T-cell (primary cell): ENCODE measurements at regions not wholly inside any gene's neighbourhood (a gene's known extent, or its start where the extent isn't known, plus 50 kb on each side); places are given as distances from the start of the nearest gene placed in this dataset.

ENCODE experiments used
- ATAC-seq, 4 experiments: fragments of 200-7000 bp in 3 of 4; fragments of 150-1000 bp in 1 of 4; cut with Tn5 transposase; replicated peaks in 1 of 4; 1 replicate in 3 of 4; 2 replicates in 1 of 4; pipeline ENCODE4 v1.10.0; 2021; ENCODE audit warnings: moderate library complexity in 3 of 4, mild to moderate bottlenecking in 2 of 4, moderate number of reproducible peaks in 1 of 4
- CTCF ChIA-PET, 2 donors: fragments of 300-600 bp; sonication (Branson Sonifier 250); formaldehyde crosslinking; loops; one replicate each; lab custom pipeline; 2022; ENCODE audit warnings: antibody characterized with exemption in 2 of 2; lab: Charles Lee
- POLR2A ChIA-PET, 2 donors: fragments of 300-600 bp; sonication (Branson Sonifier 250); formaldehyde crosslinking; loops; one replicate each; lab custom pipeline; 2022; ENCODE audit warnings: antibody characterized with exemption in 2 of 2; lab: Charles Lee
- DNase-seq, 35 experiments: peaks; one replicate each; pipeline versions ENCODE4 v3.0.0 to v3.0.0-alpha.2; 2013 to 2023
- H3K27ac ChIP-seq: one replicate; pipeline ENCODE4 v1.5.1; 2013; ENCODE audit warnings: low read length
- H3K27me3 ChIP-seq, 2 experiments: replicated peaks in 1 of 2; 1 replicate in 1 of 2; 2 replicates in 1 of 2; pipeline versions ENCODE4 v1.6.1 to v1.7.0; 2013; ENCODE audit warnings: low read length in 1 of 2, mixed read lengths in 1 of 2; ENCODE audit not compliant: control insufficient read depth in 2 of 2, insufficient read depth in 2 of 2; ENCODE audit errors: extremely low read depth in 1 of 2
- H3K36me3 ChIP-seq, 2 donors: 1 replicate in 1 of 2; 2 replicates in 1 of 2; pipeline versions ENCODE4 v1.6.1 to v1.7.0; 2013; ENCODE audit warnings: low read length in 1 of 2; ENCODE audit not compliant: control insufficient read depth in 2 of 2, insufficient read depth in 1 of 2; ENCODE audit errors: extremely low read depth in 1 of 2
- H3K4me1 ChIP-seq, 2 experiments: 1 replicate in 1 of 2; 2 replicates in 1 of 2; pipeline versions ENCODE4 v1.6.1 to v1.7.0; 2013; ENCODE audit warnings: low read length in 2 of 2, mixed read lengths in 1 of 2; ENCODE audit not compliant: insufficient read depth in 2 of 2, control insufficient read depth in 1 of 2; ENCODE audit errors: extremely low read depth in 1 of 2
- H3K4me3 ChIP-seq, 2 donors: 1 replicate in 1 of 2; 2 replicates in 1 of 2; pipeline versions ENCODE4 v1.5.1 to v1.7.0; 2013; ENCODE audit warnings: mild to moderate bottlenecking in 2 of 2, low read length in 1 of 2, moderate library complexity in 1 of 2; ENCODE audit not compliant: control insufficient read depth in 1 of 2; ENCODE audit errors: extremely low read depth in 1 of 2
- H3K9me3 ChIP-seq: 2 replicates; pipeline ENCODE4 v1.7.0; 2013
- H3K27ac Mint-ChIP-seq, 2 donors: one replicate each; pipeline ENCODE4 v1.8.0; 2020 to 2021; ENCODE audit warnings: mild to moderate bottlenecking in 2 of 2, mixed read lengths in 2 of 2
- H3K27me3 Mint-ChIP-seq, 2 donors: one replicate each; pipeline ENCODE4 v1.8.0; 2021 to 2022; ENCODE audit warnings: mixed read lengths in 2 of 2
- H3K36me3 Mint-ChIP-seq: one replicate; pipeline ENCODE4 v1.8.0; 2021; ENCODE audit warnings: mixed read lengths
- H3K4me1 Mint-ChIP-seq, 3 donors: one replicate each; pipeline ENCODE4 v1.8.0; 2020 to 2022; ENCODE audit warnings: mixed read lengths in 3 of 3, mild to moderate bottlenecking in 1 of 3
- H3K4me3 Mint-ChIP-seq, 3 donors: one replicate each; pipeline ENCODE4 v1.8.0; 2020 to 2022; ENCODE audit warnings: mild to moderate bottlenecking in 3 of 3, mixed read lengths in 3 of 3, moderate library complexity in 3 of 3
- H3K9me3 Mint-ChIP-seq, 3 donors: one replicate each; pipeline ENCODE4 v1.8.0; 2020 to 2022; ENCODE audit warnings: mixed read lengths in 3 of 3
- WGBS: methylation state at CpG from one replicate; pipeline ENCODE4 v1.1.5; 2013; ENCODE audit warnings: missing lambda C conversion rate; ENCODE audit not compliant: insufficient coverage; 5-methylcytosine and 5-hydroxymethylcytosine counted together

DNA sequence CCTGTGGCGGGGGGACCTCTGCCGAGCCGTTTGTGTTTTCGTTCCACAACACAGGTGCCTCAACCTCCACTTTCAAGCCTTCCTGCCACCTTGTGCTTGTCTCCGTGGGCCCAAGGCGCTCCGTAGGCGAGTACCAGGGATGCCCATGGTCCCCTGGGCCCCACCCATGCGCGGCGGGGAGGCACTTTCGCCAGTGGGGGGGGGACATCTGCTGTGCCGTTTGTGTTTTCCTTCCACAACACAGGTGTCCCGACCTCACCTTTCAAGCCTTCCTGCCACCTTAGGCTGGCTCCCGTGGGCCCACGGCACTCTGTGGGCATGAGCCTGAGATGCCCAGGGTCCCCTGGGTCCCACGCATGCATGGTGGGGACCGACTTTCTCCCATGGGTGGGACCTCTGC is 335.9 kb downstream of the ALG10 start:
- no peaks in the 10 kb centered on the region for H3K36me3 Mint-ChIP-seq
- H3K4me3 ChIP-seq: no peak overlapping the region
- no peaks in the 10 kb centered on the region for H3K36me3 ChIP-seq
- no peaks in the 10 kb centered on the region for H3K9me3 ChIP-seq
- ATAC-seq (no peak), DNase-seq (no peak)
- H3K4me3 Mint-ChIP-seq: no peak overlapping the region
- POLR2A ChIA-PET: no interaction called here
- no peaks in the 10 kb centered on the region for H3K9me3 Mint-ChIP-seq
- no peaks in the 10 kb centered on the region for H3K27me3 Mint-ChIP-seq
- H3K27ac ChIP-seq: no peak overlapping the region
- no peak overlapping the region for H3K27ac Mint-ChIP-seq
- 71% methylated on average over 14 of the region's 18 CpGs for WGBS
- H3K27me3 ChIP-seq: peaks cover 0 to 26% of the 10 kb centered on the region in 2 experiments
- H3K4me1 ChIP-seq: no peaks in the 10 kb centered on the region
- no peaks in the 10 kb centered on the region for H3K4me1 Mint-ChIP-seq
- CTCF ChIA-PET: no interaction called here

DNA sequence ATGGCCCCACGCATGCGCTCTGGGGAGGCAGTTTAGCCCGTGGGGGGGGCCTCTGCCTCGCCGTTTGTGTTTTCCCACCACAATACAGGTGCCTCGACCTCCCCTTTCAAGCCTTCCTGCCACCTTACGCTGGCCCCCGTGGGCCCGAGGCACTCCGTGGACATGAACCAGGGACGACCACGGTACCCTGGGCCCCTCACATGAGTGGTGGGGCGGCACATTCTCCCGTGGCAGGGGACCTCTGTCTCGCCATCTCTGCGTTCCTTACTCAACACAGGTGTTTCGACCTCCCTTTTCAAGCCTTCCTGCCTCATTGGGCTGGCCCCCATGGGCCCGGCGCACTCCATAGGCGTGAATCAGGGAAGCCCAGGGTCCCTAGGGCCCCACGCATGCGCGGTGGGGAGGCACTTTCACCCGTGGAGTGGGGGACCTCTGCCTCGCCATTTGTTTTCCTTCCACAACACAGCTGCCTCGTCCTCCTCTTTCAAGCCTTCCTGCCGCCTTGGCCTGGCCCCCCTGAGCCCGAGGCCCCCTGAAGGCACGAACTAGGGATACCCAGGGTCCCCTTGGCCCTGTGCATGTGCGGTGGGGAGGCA is 339.5 kb downstream of the ALG10 start:
- Mint-ChIP-seq H3K36me3 (no peaks in the 10 kb centered on the region), H3K4me1 (no peaks in the 10 kb centered on the region), H3K27me3 (peaks cover 0 to 1% of the 10 kb centered on the region in 2 donors), H3K27ac (no peak overlapping the region), H3K9me3 (peaks cover 0 to 6% (median 2%) of the 10 kb centered on the region in 3 donors), H3K4me3 (no peak overlapping the region)
- Histone ChIP-seq H3K27me3 (peaks cover 0 to 27% of the 10 kb centered on the region in 2 experiments), H3K36me3 (no peaks in the 10 kb centered on the region), H3K9me3 (no peaks in the 10 kb centered on the region), H3K4me3 (no peak overlapping the region), H3K27ac (no peak overlapping the region), H3K4me1 (no peaks in the 10 kb centered on the region)
- no peak for DNase-seq
- POLR2A ChIA-PET: no interaction called here
- no peak for ATAC-seq
- CTCF ChIA-PET: no interaction called here
- whole genome bisulfite sequencing: 48% methylated on average over 30 of the region's 30 CpGs

DNA sequence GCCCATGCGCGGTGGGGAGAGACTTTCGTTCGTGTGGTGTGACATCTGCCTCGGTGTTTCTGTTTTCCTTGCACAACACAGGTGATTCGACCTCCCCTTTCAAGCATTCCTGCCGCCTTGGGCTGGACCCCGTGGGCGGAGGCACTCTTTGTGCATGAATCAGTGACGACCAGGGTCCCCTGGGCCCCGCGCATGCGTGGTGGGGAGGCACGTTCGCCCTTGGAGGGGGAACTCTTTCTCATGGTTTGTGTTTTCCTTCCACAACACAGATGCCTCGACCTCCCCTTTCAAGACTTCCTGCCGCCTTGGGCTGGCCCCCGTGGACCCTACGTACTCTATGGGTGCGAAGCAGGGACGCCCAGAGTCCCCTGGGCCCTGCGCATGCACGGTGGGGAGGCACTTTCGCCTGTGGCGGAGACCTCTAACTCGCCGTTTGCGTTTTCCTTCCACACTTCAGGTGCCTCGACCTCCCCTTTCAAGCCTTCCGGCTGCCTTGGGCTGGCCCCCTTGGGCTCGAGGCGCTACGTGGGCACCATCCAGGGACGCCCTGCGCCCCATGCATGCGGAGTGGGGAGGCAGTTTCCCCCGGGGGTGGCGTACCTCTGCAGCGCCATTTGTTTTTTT is 340.9 kb downstream of the ALG10 start:
- ChIA-PET CTCF (no interaction called here), POLR2A (no interaction called here)
- WGBS: 56% methylated on average over 31 of the region's 39 CpGs
- Mint-ChIP-seq H3K4me1 (no peaks in the 10 kb centered on the region), H3K9me3 (peaks cover 2 to 6% (median 6%) of the 10 kb centered on the region in 3 donors), H3K36me3 (no peaks in the 10 kb centered on the region), H3K27ac (no peak overlapping the region), H3K27me3 (peaks cover 0 to 1% of the 10 kb centered on the region in 2 donors), H3K4me3 (no peak overlapping the region)
- H3K27ac ChIP-seq: no peak overlapping the region
- no peak for DNase-seq
- no peaks in the 10 kb centered on the region for H3K4me1 ChIP-seq
- no peaks in the 10 kb centered on the region for H3K9me3 ChIP-seq
- no peak for ATAC-seq
- no peaks in the 10 kb centered on the region for H3K36me3 ChIP-seq
- no peak overlapping the region for H3K4me3 ChIP-seq
- H3K27me3 ChIP-seq: peaks cover 0 to 22% of the 10 kb centered on the region in 2 experiments

DNA sequence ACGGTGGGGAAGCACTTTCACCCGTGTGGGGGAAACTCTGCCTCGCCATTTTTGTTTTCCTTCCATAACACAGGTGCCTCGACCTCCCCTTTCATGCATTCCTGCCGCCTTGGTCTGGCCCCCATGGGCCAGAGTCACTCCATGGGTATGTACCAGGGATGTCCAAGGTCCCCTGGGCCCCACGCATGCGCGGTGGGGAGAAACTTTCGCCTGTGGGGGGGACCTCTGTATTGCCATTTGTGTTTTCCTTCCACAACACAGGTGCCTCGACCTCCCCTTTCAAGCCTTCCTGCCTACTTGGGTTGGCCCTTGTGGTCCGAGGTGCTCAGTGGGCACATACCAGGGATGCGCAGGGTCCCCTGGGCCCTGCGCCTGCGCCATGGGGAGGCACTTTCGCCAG is 345.8 kb downstream of the ALG10 start:
- WGBS: 60% methylated on average over 11 of the region's 15 CpGs

DNA sequence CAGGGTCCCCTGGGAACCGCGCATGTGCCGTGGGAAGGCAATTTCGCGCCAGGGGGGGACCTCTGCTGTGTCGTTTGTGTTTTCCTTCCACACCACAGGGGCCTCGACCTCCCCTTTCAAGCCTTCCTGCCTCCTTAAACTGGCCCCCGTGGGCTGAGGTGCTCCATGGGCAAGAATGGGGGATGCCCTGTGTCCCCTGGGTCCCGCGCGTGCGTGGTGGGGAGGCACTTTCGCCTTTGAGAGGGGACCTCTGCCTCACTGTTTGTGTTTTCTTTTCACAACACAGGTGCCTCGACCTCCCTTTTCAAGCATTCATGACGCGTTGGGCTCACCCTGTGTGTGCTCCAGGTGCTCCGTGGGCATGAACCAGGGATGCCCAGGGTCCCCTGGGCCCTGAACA is 348.8 kb downstream of the ALG10 start:
- H3K27me3 Mint-ChIP-seq: no peaks in the 10 kb centered on the region
- ChIA-PET POLR2A (no interaction called here), CTCF (no interaction called here)
- no peak for DNase-seq
- Histone ChIP-seq H3K36me3 (no peaks in the 10 kb centered on the region), H3K27me3 (peaks cover 0 to 5% of the 10 kb centered on the region in 2 experiments), H3K4me1 (no peaks in the 10 kb centered on the region), H3K4me3 (no peak overlapping the region), H3K9me3 (no peaks in the 10 kb centered on the region), H3K27ac (no peak overlapping the region)
- no peaks in the 10 kb centered on the region for H3K36me3 Mint-ChIP-seq
- H3K9me3 Mint-ChIP-seq: peaks cover 4 to 21% (median 5%) of the 10 kb centered on the region in 3 donors
- H3K4me3 Mint-ChIP-seq: no peak overlapping the region
- 66% methylated on average over 13 of the region's 17 CpGs for WGBS
- H3K4me1 Mint-ChIP-seq: no peaks in the 10 kb centered on the region
- ATAC-seq: no peak
- no peak overlapping the region for H3K27ac Mint-ChIP-seq

More for the DNA sequence above, 345.8 kb downstream of the ALG10 start:
- H3K27me3 ChIP-seq: peaks cover 0 to 9% of the 10 kb centered on the region in 2 experiments
- no peak for DNase-seq
- no peak overlapping the region for H3K4me3 ChIP-seq
- ChIA-PET POLR2A (no interaction called here), CTCF (no interaction called here)
- no peaks in the 10 kb centered on the region for H3K4me1 ChIP-seq
- Mint-ChIP-seq H3K36me3 (no peaks in the 10 kb centered on the region), H3K9me3 (peaks cover 4 to 18% (median 7%) of the 10 kb centered on the region in 3 donors), H3K27ac (no peak overlapping the region), H3K4me3 (no peak overlapping the region), H3K27me3 (peaks cover 0 to 1% of the 10 kb centered on the region in 2 donors), H3K4me1 (no peaks in the 10 kb centered on the region)
- no peak for ATAC-seq
- no peaks in the 10 kb centered on the region for H3K36me3 ChIP-seq
- no peaks in the 10 kb centered on the region for H3K9me3 ChIP-seq
- no peak overlapping the region for H3K27ac ChIP-seq

DNA sequence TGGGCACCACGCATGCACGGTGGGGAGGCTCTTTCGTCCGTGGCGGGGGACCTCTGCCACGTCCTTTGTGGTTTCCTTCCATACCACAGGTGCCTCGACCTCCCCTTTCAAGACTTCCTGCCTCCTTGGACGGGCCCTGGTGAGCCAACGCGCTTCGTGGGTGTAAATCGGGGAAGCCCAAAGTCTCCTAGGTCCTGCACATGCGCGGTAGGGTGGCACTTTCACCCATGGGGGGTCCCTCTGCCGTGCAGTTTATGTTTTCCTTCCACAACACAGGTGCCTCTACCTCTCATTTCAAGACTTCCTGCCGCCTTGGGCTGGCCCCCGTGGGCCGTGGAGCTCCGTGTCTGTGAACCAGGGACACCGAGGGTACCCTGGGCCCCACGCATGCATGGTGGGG is 349.7 kb downstream of the ALG10 start:
- Histone ChIP-seq H3K4me3 (no peak overlapping the region), H3K9me3 (no peaks in the 10 kb centered on the region), H3K27ac (no peak overlapping the region), H3K4me1 (no peaks in the 10 kb centered on the region), H3K27me3 (peaks cover 0 to 11% of the 10 kb centered on the region in 2 experiments), H3K36me3 (no peaks in the 10 kb centered on the region)
- Mint-ChIP-seq H3K9me3 (peaks cover 4 to 21% (median 5%) of the 10 kb centered on the region in 3 donors), H3K4me1 (no peaks in the 10 kb centered on the region), H3K36me3 (no peaks in the 10 kb centered on the region), H3K27me3 (no peaks in the 10 kb centered on the region), H3K27ac (no peak overlapping the region), H3K4me3 (no peak overlapping the region)
- POLR2A ChIA-PET: no interaction called here
- DNase-seq: no peak
- WGBS: 63% methylated on average over 17 of the region's 21 CpGs
- no peak for ATAC-seq
- CTCF ChIA-PET: no interaction called here
